Smooth muscle cell (in vitro differentiated cells): ENCODE measurements at regions not wholly inside any gene's neighbourhood (a gene's known extent, or its start where the extent isn't known, plus 50 kb on each side); places are given as distances from the start of the nearest gene placed in this dataset.

Experiments used
- DNase-seq: peaks from one replicate; lab custom pipeline; 2025; ENCODE audit not compliant: unreplicated experiment; lab: John Stamatoyannopoulos, UW
- H2AFZ ChIP-seq: fragments of 200-600 bp; sonication (generic); 2 replicates; pipeline ENCODE4 v1.6.0; 2016; ENCODE audit warnings: antibody characterized with exemption, low read depth, mild to moderate bottlenecking
- H3F3A ChIP-seq: fragments of 200-600 bp; sonication (generic); 2 replicates; pipeline ENCODE4 v1.6.0; 2017; ENCODE audit warnings: antibody characterized with exemption, low read depth
- H3K27ac ChIP-seq: fragments of 200-600 bp; sonication (generic); 2 replicates; pipeline ENCODE4 v1.5.1; 2016; ENCODE audit warnings: low read depth, mild to moderate bottlenecking
- H3K27me3 ChIP-seq: fragments of 200-600 bp; sonication (generic); 2 replicates; pipeline ENCODE4 v1.6.1; 2016; ENCODE audit warnings: low read depth, mild to moderate bottlenecking
- H3K36me3 ChIP-seq: fragments of 200-600 bp; sonication (generic); 2 replicates; pipeline ENCODE4 v1.5.1; 2016; ENCODE audit warnings: low read depth
- H3K4me1 ChIP-seq: fragments of 200-600 bp; sonication (generic); 2 replicates; pipeline ENCODE4 v1.5.1; 2016; ENCODE audit warnings: low read depth
- H3K4me2 ChIP-seq: fragments of 200-600 bp; sonication (generic); 2 replicates; pipeline ENCODE4 v1.6.0; 2016; ENCODE audit warnings: mild to moderate bottlenecking
- H3K4me3 ChIP-seq: fragments of 200-600 bp; sonication (generic); 2 replicates; pipeline ENCODE4 v1.5.1; 2016; ENCODE audit warnings: mild to moderate bottlenecking
- H3K79me2 ChIP-seq: fragments of 200-600 bp; sonication (generic); 2 replicates; pipeline ENCODE4 v1.6.0; 2016; ENCODE audit warnings: low read depth, mild to moderate bottlenecking
- H3K9ac ChIP-seq: fragments of 200-600 bp; sonication (generic); 2 replicates; pipeline ENCODE4 v1.6.0; 2016; ENCODE audit warnings: low read depth
- H3K9me3 ChIP-seq: fragments of 200-600 bp; sonication (generic); replicated peaks from 2 replicates; pipeline ENCODE4 v1.5.1; 2016; ENCODE audit warnings: low read depth
- H4K20me1 ChIP-seq: fragments of 200-600 bp; sonication (generic); 2 replicates; pipeline ENCODE4 v1.6.0; 2016; ENCODE audit warnings: low read depth
- CTCF ChIP-seq: fragments of 200-600 bp; sonication (generic); IDR thresholded peaks from 2 replicates; pipeline ENCODE4 v1.5.1; 2017; ENCODE audit warnings: borderline replicate concordance, mild to moderate bottlenecking, antibody characterized with exemption; ENCODE audit not compliant: insufficient read depth, poor library complexity, severe bottlenecking
- WGBS: methylation state at CpG from one replicate; pipeline ENCODE4 v1.1.7; 2016; ENCODE audit warnings: low lambda C conversion rate; 5-methylcytosine and 5-hydroxymethylcytosine counted together

- Histone ChIP-seq H3K27me3 (peaks cover 16% of the 10 kb centered on the region), H3K27ac (no peak overlapping the region), H3K4me3 (no peak overlapping the region), H2AFZ (no peak overlapping the region), H3K9ac (no peak overlapping the region), H3K9me3 (no peaks in the 10 kb centered on the region), H3F3A (no peaks in the 10 kb centered on the region), H3K36me3 (no peaks in the 10 kb centered on the region), H3K4me1 (no peaks in the 10 kb centered on the region), H4K20me1 (no peaks in the 10 kb centered on the region), H3K4me2 (no peak overlapping the region), H3K79me2 (no peaks in the 10 kb centered on the region)
- peak; percentile 3 for DNase-seq
- WGBS = 52% methylated on average over 5 of the region's 5 CpGs
- TF ChIP-seq CTCF = peak; percentile 38
These were observed 228.7 kb upstream of the ASIC2 start for GRCh38 chr17:33521784-33522183.

GRCh38 chr17:33522623-33523022, 229.5 kb upstream of the ASIC2 start:
- H3F3A ChIP-seq = no peaks in the 10 kb centered on the region
- H3K4me3 ChIP-seq = no peak overlapping the region
- no peak overlapping the region for H2AFZ ChIP-seq
- no peak overlapping the region for H3K9ac ChIP-seq
- DNase-seq = no peak
- no peak overlapping the region for H3K4me2 ChIP-seq
- TF ChIP-seq CTCF = peak; percentile 26
- H3K9me3 ChIP-seq = no peaks in the 10 kb centered on the region
- H3K27ac ChIP-seq = no peak overlapping the region
- 51% methylated on average over 8 of the region's 8 CpGs for WGBS
- H3K36me3 ChIP-seq = no peaks in the 10 kb centered on the region
- H3K27me3 ChIP-seq = peaks cover 16% of the 10 kb centered on the region
- no peaks in the 10 kb centered on the region for H3K4me1 ChIP-seq
- no peaks in the 10 kb centered on the region for H3K79me2 ChIP-seq
- H4K20me1 ChIP-seq = no peaks in the 10 kb centered on the region

- H3K9me3 ChIP-seq = no peaks in the 10 kb centered on the region
- DNase-seq = no peak
- no peak overlapping the region for H3K9ac ChIP-seq
- TF ChIP-seq CTCF = no peak
- no peak overlapping the region for H3K4me3 ChIP-seq
- no peaks in the 10 kb centered on the region for H3K36me3 ChIP-seq
- no peak overlapping the region for H3K4me2 ChIP-seq
- no peak overlapping the region for H3K27ac ChIP-seq
- no peaks in the 10 kb centered on the region for H3K4me1 ChIP-seq
- no peaks in the 10 kb centered on the region for H3F3A ChIP-seq
- no peak overlapping the region for H2AFZ ChIP-seq
- no peaks in the 10 kb centered on the region for H4K20me1 ChIP-seq
- peaks cover 16% of the 10 kb centered on the region for H3K27me3 ChIP-seq
- H3K79me2 ChIP-seq = no peaks in the 10 kb centered on the region
- WGBS = 58% methylated on average over 5 of the region's 5 CpGs
These were observed 230.5 kb upstream of the ASIC2 start for GRCh38 chr17:33523577-33523981.

- Histone ChIP-seq H3K79me2 (no peaks in the 10 kb centered on the region), H3K4me1 (no peaks in the 10 kb centered on the region), H4K20me1 (no peaks in the 10 kb centered on the region), H3K9ac (no peak overlapping the region), H3K4me3 (no peak overlapping the region), H3K4me2 (no peak overlapping the region), H3F3A (no peaks in the 10 kb centered on the region), H3K27ac (no peak overlapping the region), H2AFZ (no peak overlapping the region), H3K36me3 (no peaks in the 10 kb centered on the region), H3K9me3 (no peaks in the 10 kb centered on the region), H3K27me3 (peaks cover 16% of the 10 kb centered on the region)
- TF ChIP-seq CTCF = no peak
- WGBS = 78% methylated on average over 7 of the region's 7 CpGs
- no peak for DNase-seq
These were observed 232.1 kb upstream of the ASIC2 start for GRCh38 chr17:33525186-33525585.
